Activated T-cell treated with anti-CD3 and anti-CD28 coated beads, Interleukin-2, amount 50 U/mL, for 24 hours (primary cell): ENCODE measurements at regions not wholly inside any gene's neighbourhood (a gene's known extent, or its start where the extent isn't known, plus 50 kb on each side); places are given as distances from the start of the nearest gene placed in this dataset.
A peak's percentile ranks its signal among the peaks of the same experiment; 100 is the strongest.

ENCODE experiments used
- DNase-seq: peaks from one replicate; pipeline ENCODE4 v3.0.0-alpha.2; 2020
- H3K27ac Mint-ChIP-seq: 2 replicates; pipeline ENCODE4 v1.8.0; 2020; ENCODE audit warnings: mild to moderate bottlenecking, mixed read lengths
- H3K27me3 Mint-ChIP-seq: 2 replicates; pipeline ENCODE4 v1.8.0; 2020; ENCODE audit warnings: mixed read lengths
- H3K36me3 Mint-ChIP-seq: 2 replicates; pipeline ENCODE4 v1.8.0; 2020; ENCODE audit warnings: low read depth, mixed read lengths
- H3K4me1 Mint-ChIP-seq: 2 replicates; pipeline ENCODE4 v1.8.0; 2020; ENCODE audit warnings: low read depth, mixed read lengths
- H3K4me3 Mint-ChIP-seq: 2 replicates; pipeline ENCODE4 v1.8.0; 2020; ENCODE audit warnings: mild to moderate bottlenecking, moderate library complexity, mixed read lengths
- H3K9me3 Mint-ChIP-seq: 2 replicates; pipeline ENCODE4 v1.8.0; 2020; ENCODE audit warnings: mixed read lengths

- H3K36me3 Mint-ChIP-seq: peaks cover 30% of the 10 kb centered on the region
- DNase-seq: no peak
- peaks cover 13% of the 10 kb centered on the region for H3K9me3 Mint-ChIP-seq
- H3K27me3 Mint-ChIP-seq: no peaks in the 10 kb centered on the region
- peak overlapping the region; percentile 88 for H3K27ac Mint-ChIP-seq
- no peak overlapping the region for H3K4me3 Mint-ChIP-seq
- H3K4me1 Mint-ChIP-seq: peaks cover 73% of the 10 kb centered on the region
These were observed 159.4 kb downstream of the UBE2E3 start for GRCh38 chr2:181139831-181140230.

DNA sequence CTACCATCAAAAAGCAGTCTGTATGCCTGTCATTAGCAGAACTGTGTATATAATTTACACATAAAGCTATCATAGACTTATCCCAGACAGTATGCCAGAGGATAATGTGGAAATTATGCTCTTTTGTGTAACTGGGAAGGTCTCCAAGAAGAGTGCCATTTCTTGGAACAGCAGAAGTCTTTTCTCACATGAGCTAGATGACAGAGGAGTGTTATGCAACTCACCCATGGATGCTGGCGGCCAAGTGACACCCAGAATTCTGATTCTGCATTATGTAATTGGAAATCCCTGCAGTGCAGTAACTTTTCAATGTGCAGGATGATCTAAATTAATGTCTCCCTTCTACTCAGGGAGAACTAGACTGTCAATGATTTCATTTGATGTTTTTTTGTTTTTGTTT, 160.0 kb downstream of the UBE2E3 start:
- H3K9me3 Mint-ChIP-seq: peaks cover 19% of the 10 kb centered on the region
- no peaks in the 10 kb centered on the region for H3K27me3 Mint-ChIP-seq
- peaks cover 76% of the 10 kb centered on the region for H3K4me1 Mint-ChIP-seq
- no peak overlapping the region for H3K4me3 Mint-ChIP-seq
- DNase-seq: no peak
- H3K36me3 Mint-ChIP-seq: peaks cover 32% of the 10 kb centered on the region
- peak overlapping the region; percentile 88 for H3K27ac Mint-ChIP-seq

DNA sequence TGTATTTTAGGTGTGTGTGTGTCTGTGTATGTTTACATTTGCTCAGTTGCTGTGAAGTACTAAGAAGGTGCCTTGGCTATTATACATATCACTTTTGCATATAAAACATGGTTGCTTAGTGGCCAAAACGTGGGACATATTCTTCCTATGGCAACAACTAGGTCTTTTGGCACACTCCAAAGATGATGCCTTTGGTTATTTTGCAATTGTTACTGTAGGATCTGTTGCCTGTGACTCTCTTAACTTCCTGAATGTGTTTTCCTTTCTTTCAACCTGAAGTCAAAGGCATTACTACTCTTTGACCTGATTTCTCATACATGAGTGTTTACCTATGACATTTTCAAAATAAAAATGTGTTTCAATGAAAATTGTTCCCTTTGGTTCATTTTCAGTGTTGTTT, 160.5 kb downstream of the UBE2E3 start:
- DNase-seq: no peak
- H3K4me3 Mint-ChIP-seq: no peak overlapping the region
- H3K9me3 Mint-ChIP-seq: peaks cover 19% of the 10 kb centered on the region
- H3K36me3 Mint-ChIP-seq: peaks cover 28% of the 10 kb centered on the region
- H3K4me1 Mint-ChIP-seq: peaks cover 78% of the 10 kb centered on the region
- H3K27ac Mint-ChIP-seq: peak overlapping the region; percentile 88
- no peaks in the 10 kb centered on the region for H3K27me3 Mint-ChIP-seq

GRCh38 chr2:181141676-181142075, 161.3 kb downstream of the UBE2E3 start:
- DNase-seq: no peak
- H3K27ac Mint-ChIP-seq: peak overlapping the region; percentile 88
- no peaks in the 10 kb centered on the region for H3K27me3 Mint-ChIP-seq
- peak overlapping the region; percentile 73 for H3K4me3 Mint-ChIP-seq
- H3K36me3 Mint-ChIP-seq: peaks cover 25% of the 10 kb centered on the region
- peaks cover 17% of the 10 kb centered on the region for H3K9me3 Mint-ChIP-seq
- peaks cover 79% of the 10 kb centered on the region for H3K4me1 Mint-ChIP-seq

- peaks cover 11% of the 10 kb centered on the region for H3K9me3 Mint-ChIP-seq
- H3K27ac Mint-ChIP-seq: peak overlapping the region; percentile 88
- no peak for DNase-seq
- H3K4me3 Mint-ChIP-seq: peak overlapping the region; percentile 73
- H3K27me3 Mint-ChIP-seq: no peaks in the 10 kb centered on the region
- peaks cover 20% of the 10 kb centered on the region for H3K36me3 Mint-ChIP-seq
- peaks cover 78% of the 10 kb centered on the region for H3K4me1 Mint-ChIP-seq
These were observed 162.1 kb downstream of the UBE2E3 start for GRCh38 chr2:181142514-181142913.

DNA sequence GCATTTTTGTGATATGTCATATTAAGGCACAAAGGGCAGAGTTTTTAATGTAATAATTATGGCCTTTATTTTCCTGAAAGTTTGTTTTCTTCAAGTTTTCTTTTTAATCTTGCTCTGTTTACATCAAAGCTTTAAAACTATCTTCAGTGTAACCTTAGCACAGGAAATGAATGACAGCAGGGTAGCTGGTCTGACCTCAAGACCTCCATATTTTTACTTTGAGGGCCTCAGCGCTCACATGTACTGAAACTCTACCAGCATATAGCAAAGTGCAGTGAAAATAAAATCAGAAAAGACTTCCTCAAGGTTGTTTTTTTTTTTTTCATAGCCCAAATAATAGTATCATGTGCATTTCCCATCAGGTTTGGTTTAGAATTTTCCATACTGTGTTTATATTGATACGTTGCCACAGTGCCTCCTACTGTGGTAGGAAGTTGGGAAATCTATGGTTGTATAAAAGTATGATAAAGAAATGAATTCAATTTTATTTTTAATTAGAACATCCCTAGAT, 163.4 kb downstream of the UBE2E3 start:
- Mint-ChIP-seq H3K4me1 (peaks cover 78% of the 10 kb centered on the region), H3K4me3 (peak overlapping the region; percentile 19), H3K27ac (peak overlapping the region; percentile 90), H3K27me3 (no peaks in the 10 kb centered on the region), H3K36me3 (peaks cover 20% of the 10 kb centered on the region), H3K9me3 (peaks cover 11% of the 10 kb centered on the region)
- DNase-seq: no peak

GRCh38 chr2:181145645-181146044, 165.2 kb downstream of the UBE2E3 start:
- no peaks in the 10 kb centered on the region for H3K27me3 Mint-ChIP-seq

DNA sequence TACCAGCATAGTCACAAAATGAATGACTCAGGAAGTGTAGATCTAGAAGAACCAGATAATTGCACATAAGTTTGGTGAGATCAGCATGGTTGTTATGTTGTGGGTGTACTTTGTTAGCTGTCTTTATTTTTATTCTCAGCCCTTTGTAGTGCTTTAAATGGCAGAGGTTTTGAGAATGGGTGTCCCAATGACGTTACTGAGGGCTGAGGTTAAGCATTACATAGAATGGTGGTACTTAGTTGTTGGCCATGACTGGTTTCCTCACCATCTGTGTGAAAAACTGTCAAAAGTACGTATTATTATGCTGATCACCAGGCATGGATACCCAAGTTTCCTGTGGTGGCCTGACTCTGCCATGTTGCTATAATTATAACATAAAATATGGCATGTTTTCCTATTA, 165.8 kb downstream of the UBE2E3 start:
- DNase-seq: no peak
- no peaks in the 10 kb centered on the region for H3K27me3 Mint-ChIP-seq
- H3K9me3 Mint-ChIP-seq: peaks cover 12% of the 10 kb centered on the region
- H3K4me3 Mint-ChIP-seq: no peak overlapping the region
- peak overlapping the region; percentile 76 for H3K27ac Mint-ChIP-seq
- H3K4me1 Mint-ChIP-seq: peaks cover 67% of the 10 kb centered on the region
- H3K36me3 Mint-ChIP-seq: peaks cover 21% of the 10 kb centered on the region

More at GRCh38 chr2:181145645-181146044, 165.2 kb downstream of the UBE2E3 start:
- peaks cover 71% of the 10 kb centered on the region for H3K4me1 Mint-ChIP-seq
- no peak overlapping the region for H3K4me3 Mint-ChIP-seq
- peaks cover 20% of the 10 kb centered on the region for H3K36me3 Mint-ChIP-seq
- no peak overlapping the region for H3K27ac Mint-ChIP-seq
- peaks cover 11% of the 10 kb centered on the region for H3K9me3 Mint-ChIP-seq
- no peak for DNase-seq

- Mint-ChIP-seq H3K27ac (peak overlapping the region; percentile 42), H3K9me3 (peaks cover 15% of the 10 kb centered on the region), H3K4me1 (peaks cover 69% of the 10 kb centered on the region), H3K36me3 (peaks cover 21% of the 10 kb centered on the region), H3K4me3 (no peak overlapping the region), H3K27me3 (no peaks in the 10 kb centered on the region)
- DNase-seq: no peak
These were observed 168.7 kb downstream of the UBE2E3 start for GRCh38 chr2:181149056-181149455.

DNA sequence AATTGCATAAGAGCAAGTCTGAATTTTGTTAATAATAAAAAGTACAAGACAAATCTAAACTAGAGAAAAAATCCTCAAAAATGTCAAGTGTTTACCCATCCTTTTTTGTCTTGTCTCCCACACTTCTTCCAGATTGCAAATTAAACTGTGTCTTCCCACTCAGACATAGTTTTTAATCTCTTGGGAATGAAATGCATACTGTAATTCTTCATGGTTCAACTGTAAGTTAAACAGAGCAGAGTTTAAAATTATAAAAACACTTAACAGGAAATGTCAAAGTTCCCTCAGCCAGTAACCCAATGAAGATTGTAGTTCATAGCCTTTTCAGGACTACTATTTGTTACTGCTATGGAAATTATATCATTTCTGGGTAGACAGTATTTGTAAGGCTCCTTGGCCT, 171.8 kb downstream of the UBE2E3 start:
- Mint-ChIP-seq H3K27ac (peak overlapping the region; percentile 83), H3K36me3 (peaks cover 22% of the 10 kb centered on the region), H3K27me3 (no peaks in the 10 kb centered on the region), H3K4me3 (no peak overlapping the region), H3K4me1 (peaks cover 47% of the 10 kb centered on the region), H3K9me3 (peaks cover 15% of the 10 kb centered on the region)
- DNase-seq: no peak

DNA sequence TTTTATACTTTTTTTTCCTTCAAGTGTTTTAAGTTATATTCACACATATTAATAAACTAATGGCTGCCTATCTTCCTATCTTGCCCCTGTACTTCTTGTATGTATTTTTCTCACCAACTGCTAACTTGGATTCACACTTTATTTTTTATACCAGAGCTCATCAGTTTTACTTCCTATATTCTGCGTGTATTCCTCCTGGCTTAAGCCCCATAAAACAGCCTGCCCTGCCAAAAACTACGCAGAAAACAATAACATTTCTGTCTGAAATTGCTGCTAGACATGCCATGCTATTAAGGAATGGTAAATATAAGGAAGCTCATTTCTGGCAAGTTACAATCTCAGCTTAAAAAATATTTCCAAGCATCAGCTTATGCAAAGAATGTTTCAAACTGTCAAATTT, 172.3 kb downstream of the UBE2E3 start:
- no peaks in the 10 kb centered on the region for H3K27me3 Mint-ChIP-seq
- peak overlapping the region; percentile 83 for H3K27ac Mint-ChIP-seq
- peaks cover 15% of the 10 kb centered on the region for H3K9me3 Mint-ChIP-seq
- no peak for DNase-seq
- peaks cover 24% of the 10 kb centered on the region for H3K36me3 Mint-ChIP-seq
- peaks cover 43% of the 10 kb centered on the region for H3K4me1 Mint-ChIP-seq
- H3K4me3 Mint-ChIP-seq: peak overlapping the region; percentile 15

DNA sequence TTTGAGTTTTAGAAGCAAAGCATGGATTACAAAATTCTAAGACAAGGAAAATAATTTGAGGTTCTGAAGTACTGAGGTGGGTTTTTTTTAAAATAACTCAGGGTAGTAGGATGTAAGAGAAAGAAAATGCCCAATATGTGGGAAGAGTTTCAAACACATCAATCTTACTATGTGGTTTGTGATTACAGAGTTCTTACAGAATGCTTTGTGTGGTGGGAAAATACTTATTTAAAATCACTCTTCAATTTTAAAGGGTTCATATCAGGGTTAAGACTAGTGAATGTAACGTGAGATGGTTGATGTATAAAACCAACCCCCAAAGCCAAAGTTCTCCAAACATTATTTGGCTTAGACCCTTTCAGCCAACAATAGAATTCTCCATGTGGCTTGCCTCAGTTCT, 173.5 kb downstream of the UBE2E3 start:
- Mint-ChIP-seq H3K4me1 (peaks cover 38% of the 10 kb centered on the region), H3K4me3 (no peak overlapping the region), H3K36me3 (peaks cover 28% of the 10 kb centered on the region), H3K27me3 (no peaks in the 10 kb centered on the region), H3K9me3 (peaks cover 18% of the 10 kb centered on the region), H3K27ac (peak overlapping the region; percentile 27)
- no peak for DNase-seq

DNA sequence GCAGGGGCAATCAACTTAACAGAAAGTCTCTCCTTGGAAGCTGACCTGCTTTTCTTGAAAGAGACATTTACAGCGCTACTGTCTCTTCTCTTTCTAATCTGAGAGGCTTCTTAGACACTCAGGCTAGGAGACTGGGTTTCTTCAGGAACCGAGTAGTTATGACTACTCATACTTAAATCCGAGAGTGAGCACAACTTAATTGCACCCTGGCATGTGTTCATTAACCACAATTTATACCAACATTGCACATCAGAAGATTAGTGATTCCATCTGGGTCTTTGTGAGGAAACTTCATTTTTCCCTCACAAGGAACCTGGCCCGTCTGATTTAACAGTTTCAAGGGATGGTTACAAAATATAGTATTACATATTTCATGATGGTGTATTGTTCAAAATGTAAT, 176.9 kb downstream of the UBE2E3 start:
- no peak overlapping the region for H3K27ac Mint-ChIP-seq
- H3K27me3 Mint-ChIP-seq: no peaks in the 10 kb centered on the region

DNA sequence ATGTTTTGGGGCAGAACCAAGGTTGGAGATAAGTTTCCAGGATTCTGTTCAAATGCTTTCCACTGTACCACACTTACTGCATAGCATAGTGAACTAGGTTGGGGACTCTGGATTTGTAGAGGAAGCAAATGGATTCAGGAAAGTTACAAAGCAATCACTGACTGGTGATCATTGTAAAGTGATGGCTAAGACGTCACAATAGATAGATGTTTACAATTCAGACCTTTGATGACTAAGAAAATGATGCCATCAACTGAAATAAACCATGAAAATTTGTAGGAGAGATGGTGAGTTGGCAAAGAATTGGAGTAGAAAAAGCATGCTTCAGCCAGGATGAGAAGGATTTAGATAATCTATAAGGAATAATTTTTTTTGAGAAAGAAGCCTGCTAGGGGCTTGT, 178.0 kb downstream of the UBE2E3 start:
- peaks cover 31% of the 10 kb centered on the region for H3K36me3 Mint-ChIP-seq
- H3K9me3 Mint-ChIP-seq: peaks cover 16% of the 10 kb centered on the region
- no peaks in the 10 kb centered on the region for H3K27me3 Mint-ChIP-seq
- no peak overlapping the region for H3K4me3 Mint-ChIP-seq
- no peak overlapping the region for H3K27ac Mint-ChIP-seq
- peaks cover 26% of the 10 kb centered on the region for H3K4me1 Mint-ChIP-seq
- DNase-seq: no peak

More for the DNA sequence above, 176.9 kb downstream of the UBE2E3 start:
- Mint-ChIP-seq H3K36me3 (peaks cover 31% of the 10 kb centered on the region), H3K4me3 (no peak overlapping the region), H3K9me3 (peaks cover 16% of the 10 kb centered on the region), H3K4me1 (peaks cover 32% of the 10 kb centered on the region)
- DNase-seq: no peak

GRCh38 chr2:181161615-181162014, 181.2 kb downstream of the UBE2E3 start:
- H3K4me1 Mint-ChIP-seq: peaks cover 51% of the 10 kb centered on the region
- no peaks in the 10 kb centered on the region for H3K27me3 Mint-ChIP-seq
- H3K4me3 Mint-ChIP-seq: no peak overlapping the region
- DNase-seq: no peak
- peaks cover 18% of the 10 kb centered on the region for H3K9me3 Mint-ChIP-seq
- no peak overlapping the region for H3K27ac Mint-ChIP-seq
- peaks cover 32% of the 10 kb centered on the region for H3K36me3 Mint-ChIP-seq

DNA sequence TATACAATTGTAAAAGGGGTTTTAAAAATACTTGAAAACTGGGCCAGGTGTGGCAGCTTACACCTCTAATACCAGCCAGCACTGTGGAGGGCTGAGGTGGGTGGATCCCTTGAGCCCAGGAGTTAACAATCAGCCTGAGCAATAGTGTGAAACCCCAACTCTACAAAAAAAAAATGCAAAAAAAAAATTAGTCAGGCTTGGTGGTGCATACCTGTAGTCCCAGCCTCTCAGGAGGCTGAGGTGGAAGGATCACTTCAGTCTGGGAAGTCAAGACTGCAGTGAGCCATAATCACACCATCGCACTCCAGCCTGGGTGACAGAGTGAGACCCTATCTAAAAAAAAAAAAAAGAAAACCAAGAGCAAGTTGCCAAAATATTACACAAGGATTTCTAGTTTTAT, 182.7 kb downstream of the UBE2E3 start:
- no peak for DNase-seq
- Mint-ChIP-seq H3K27me3 (no peaks in the 10 kb centered on the region), H3K27ac (peak overlapping the region; percentile 78), H3K36me3 (peaks cover 40% of the 10 kb centered on the region), H3K4me3 (no peak overlapping the region), H3K9me3 (peaks cover 27% of the 10 kb centered on the region), H3K4me1 (peaks cover 58% of the 10 kb centered on the region)
